ENCODE measurements at regions not wholly inside any gene's neighbourhood (a gene's known extent, or its start where the extent isn't known, plus 50 kb on each side); places are given as distances from the start of the nearest gene placed in this dataset.
"Not testable (repeated sequence)": the region's sequence is repeated elsewhere in the genome, so short reads cannot be mapped to it uniquely, and the experiment has no call there.

DNA sequence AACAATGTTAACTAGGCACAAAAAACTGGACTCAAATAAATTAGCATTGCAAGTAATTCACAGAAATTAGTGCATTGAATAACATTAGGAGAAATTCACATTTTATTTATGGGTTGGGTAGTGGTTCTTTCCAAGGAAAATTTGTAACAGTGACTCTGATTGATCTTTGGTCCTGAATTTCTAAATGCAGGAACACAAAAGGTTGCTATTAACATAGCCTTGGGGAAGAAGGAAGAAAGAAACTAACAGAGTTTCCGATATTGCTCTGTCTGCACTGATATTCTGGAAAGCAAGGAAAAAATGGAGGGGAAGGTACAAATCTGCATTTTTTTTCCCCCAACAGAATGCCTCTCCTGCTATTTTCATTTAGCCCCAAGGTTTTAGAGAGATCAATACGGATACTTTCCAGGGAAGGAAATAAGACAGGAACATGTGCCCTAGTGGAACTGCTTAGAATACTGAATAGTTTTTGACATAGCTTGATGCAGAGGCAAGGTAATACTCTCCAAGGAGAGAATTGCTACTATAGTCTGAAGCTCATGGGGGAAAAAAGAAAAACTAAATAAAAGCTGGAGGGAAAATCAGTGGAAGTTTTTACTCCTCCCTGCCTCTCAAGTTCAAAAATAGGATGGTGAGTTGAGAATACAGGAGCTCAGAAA is 490.1 kb downstream of the RAPGEF2 start:
- no peak for DNase-seq (ENCODE audit: low read depth)

DNA sequence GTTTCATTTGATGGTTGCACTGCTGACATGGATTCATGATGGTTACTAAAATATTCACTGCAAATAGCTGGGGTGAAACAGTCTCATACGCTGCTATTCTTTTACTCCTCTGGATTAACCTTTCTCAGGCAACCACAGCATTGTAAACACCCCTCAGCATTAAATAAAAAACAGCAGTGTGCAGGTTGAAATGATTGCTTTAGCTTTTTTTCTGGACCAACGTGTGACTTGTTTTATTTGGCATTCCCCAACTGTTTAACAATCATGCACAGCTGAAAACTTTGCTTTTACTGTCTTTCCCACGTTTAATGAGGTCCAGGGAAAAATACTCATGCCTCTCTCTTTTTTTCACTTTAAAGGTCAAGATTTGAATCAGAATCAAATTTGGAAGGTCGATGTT is 490.8 kb downstream of the RAPGEF2 start:
- no peak overlapping the region for H3K4me3 ChIP-seq (ENCODE audit: low read depth, low read length)
- no peak for DNase-seq (ENCODE audit: low read depth)
- TF ChIP-seq, protein P1, sequence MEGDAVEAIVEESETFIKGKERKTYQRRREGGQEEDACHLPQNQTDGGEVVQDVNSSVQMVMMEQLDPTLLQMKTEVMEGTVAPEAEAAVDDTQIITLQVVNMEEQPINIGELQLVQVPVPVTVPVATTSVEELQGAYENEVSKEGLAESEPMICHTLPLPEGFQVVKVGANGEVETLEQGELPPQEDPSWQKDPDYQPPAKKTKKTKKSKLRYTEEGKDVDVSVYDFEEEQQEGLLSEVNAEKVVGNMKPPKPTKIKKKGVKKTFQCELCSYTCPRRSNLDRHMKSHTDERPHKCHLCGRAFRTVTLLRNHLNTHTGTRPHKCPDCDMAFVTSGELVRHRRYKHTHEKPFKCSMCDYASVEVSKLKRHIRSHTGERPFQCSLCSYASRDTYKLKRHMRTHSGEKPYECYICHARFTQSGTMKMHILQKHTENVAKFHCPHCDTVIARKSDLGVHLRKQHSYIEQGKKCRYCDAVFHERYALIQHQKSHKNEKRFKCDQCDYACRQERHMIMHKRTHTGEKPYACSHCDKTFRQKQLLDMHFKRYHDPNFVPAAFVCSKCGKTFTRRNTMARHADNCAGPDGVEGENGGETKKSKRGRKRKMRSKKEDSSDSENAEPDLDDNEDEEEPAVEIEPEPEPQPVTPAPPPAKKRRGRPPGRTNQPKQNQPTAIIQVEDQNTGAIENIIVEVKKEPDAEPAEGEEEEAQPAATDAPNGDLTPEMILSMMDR (IDR thresholded peaks at IDR 0.05; ENCODE audit: low read depth, low read length, missing control alignments): no peak

More for the DNA sequence above, 490.1 kb downstream of the RAPGEF2 start:
- TF ChIP-seq, protein P1 (IDR thresholded peaks at IDR 0.05; ENCODE audit: low read depth, low read length, missing control alignments): no peak
- no peak overlapping the region for H3K4me3 ChIP-seq (ENCODE audit: low read depth, low read length)

DNA sequence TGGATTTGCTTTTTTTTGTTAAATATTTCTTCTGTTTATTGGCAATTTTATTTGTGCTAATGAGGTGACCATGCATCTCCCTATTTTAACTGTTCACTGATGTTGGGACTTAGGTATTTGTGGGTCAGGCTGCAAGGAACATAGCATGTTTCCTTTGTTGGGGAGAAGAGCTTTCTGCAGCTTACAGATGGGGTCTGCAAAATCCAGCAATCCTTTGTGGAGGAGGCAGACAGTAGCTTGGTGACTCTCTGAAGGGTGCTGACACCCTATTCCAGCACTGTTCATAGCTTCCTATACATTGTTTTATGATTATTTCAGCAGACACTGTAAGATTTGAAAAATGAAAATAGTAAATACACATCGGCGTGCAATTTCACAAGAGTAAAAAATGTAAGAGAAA is 491.7 kb downstream of the RAPGEF2 start:
- TF ChIP-seq, protein P1 (IDR thresholded peaks at IDR 0.05; ENCODE audit: low read depth, low read length, missing control alignments): no peak
- DNase-seq (ENCODE audit: low read depth): no peak
- no peak overlapping the region for H3K4me3 ChIP-seq (ENCODE audit: low read depth, low read length)

DNA sequence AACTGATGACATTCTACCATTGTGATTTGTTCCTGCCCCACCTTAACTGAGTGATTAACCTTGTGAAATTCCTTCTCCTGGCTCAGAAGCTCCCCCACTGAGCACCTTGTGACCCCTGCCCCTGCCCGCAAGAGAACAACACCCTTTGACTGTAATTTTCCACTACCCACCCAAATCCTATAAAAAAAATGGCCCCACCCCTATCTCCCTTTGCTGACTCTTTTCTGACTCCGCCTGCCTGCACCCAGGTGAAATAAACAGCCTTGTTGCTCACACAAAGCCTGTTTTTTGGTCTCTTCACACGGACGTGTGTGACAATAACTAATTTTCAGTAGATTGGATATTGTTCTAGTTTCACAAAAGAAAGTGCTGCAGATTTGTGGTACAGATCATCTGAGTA is 492.2 kb downstream of the RAPGEF2 start:
- H3K4me3 ChIP-seq (ENCODE audit: low read depth, low read length); DNase-seq (ENCODE audit: low read depth): not testable (repeated sequence)

DNA sequence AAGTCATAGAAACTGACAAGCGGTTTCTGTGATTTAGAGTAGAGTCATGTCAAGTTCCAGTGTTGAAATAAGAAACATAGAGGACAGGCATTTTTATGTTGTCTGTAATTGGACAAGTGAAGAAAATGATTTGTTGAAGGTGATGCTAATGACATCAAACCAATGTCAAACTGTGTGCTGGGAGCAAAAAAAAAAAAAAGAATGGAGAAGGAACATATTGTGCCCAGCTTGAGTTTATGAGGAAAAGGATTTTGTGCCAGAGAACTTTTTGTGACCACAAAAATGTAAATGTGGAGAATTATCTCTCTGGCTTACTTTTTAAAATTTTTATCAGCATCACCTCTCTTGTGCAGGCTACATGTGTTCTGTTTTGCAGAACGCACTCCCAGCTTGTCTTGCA is 495.7 kb downstream of the RAPGEF2 start:
- no peak overlapping the region for H3K4me3 ChIP-seq (ENCODE audit: low read depth, low read length)
- no peak for DNase-seq (ENCODE audit: low read depth)
- TF ChIP-seq, protein P1 (IDR thresholded peaks at IDR 0.05; ENCODE audit: low read depth, low read length, missing control alignments): no peak

DNA sequence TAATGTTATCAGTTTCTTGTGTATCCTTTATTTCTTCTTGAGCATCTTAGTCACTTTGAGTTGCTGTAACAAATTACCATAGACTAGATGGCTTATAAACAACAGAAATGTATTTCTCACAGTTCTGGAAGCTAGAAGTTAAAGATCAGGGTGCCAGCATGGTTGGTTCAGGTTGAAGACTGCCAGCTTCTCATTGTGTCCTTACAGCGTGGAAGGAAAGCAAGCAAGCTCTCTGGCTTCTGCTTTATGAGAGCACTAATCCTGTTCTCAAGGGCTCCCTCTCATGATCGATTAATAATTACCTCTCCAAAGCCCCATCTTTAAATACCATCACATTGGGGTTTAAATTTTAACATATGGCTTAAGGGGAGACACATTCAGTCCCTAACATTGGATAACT is 497.2 kb downstream of the RAPGEF2 start:
- no peak for DNase-seq (ENCODE audit: low read depth)
- H3K4me3 ChIP-seq (ENCODE audit: low read depth, low read length): no peak overlapping the region
- TF ChIP-seq, protein P1 (IDR thresholded peaks at IDR 0.05; ENCODE audit: low read depth, low read length, missing control alignments): no peak

DNA sequence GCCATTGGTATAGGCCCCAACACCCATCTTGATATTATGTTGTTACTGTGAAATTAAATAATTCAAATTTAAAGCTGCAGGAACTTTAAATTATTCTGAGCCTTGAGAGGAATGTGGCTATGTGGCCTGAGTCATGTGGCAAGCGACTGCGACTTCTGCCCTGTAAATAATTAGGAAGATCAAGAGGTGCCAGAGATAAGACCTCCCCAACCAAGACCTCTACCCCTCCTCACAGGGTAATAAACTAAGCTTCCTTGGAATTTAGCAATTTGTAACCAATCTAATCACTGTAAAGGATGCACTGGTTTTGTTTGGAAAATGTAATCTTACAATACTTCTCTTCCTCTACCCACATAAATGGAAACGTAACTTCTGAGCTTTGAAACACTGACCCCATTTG is 501.9 kb downstream of the RAPGEF2 start:
- TF ChIP-seq, protein P1 (IDR thresholded peaks at IDR 0.05; ENCODE audit: low read depth, low read length, missing control alignments): no peak
- no peak for DNase-seq (ENCODE audit: low read depth)

More for the DNA sequence above, 501.9 kb downstream of the RAPGEF2 start:
- no peak overlapping the region for H3K4me3 ChIP-seq (ENCODE audit: low read depth, low read length)
